T-helper 2 cell (primary cell): ENCODE measurements at regions not wholly inside any gene's neighbourhood (a gene's known extent, or its start where the extent isn't known, plus 50 kb on each side); places are given as distances from the start of the nearest gene placed in this dataset.
A peak's percentile ranks its signal among the peaks of the same experiment; 100 is the strongest.
"Not testable (repeated sequence)": the region's sequence is repeated elsewhere in the genome, so short reads cannot be mapped to it uniquely, and the experiment has no call there.

Source experiments
- DNase-seq, 5 experiments: peaks; one replicate each; pipeline versions ENCODE4 v3.0.0 to v3.0.0-alpha.2; 2012 to 2022

GRCh38 chr5:90284375-90284774 lies 125.2 kb downstream of the CETN3 start:
- DNase-seq = no peak

- DNase-seq = no peak
These were observed 130.5 kb downstream of the CETN3 start for GRCh38 chr5:90279091-90279490.

GRCh38 chr5:90274216-90274615 lies 135.3 kb downstream of the CETN3 start:
- no peak for DNase-seq

- DNase-seq = no peak
These were observed 141.9 kb downstream of the CETN3 start for GRCh38 chr5:90267646-90268045.

GRCh38 chr5:90265545-90265857 lies 144.1 kb downstream of the CETN3 start:
- no peak for DNase-seq

- DNase-seq = peak in 3 of 5 experiments; percentile 3 to 49 (median 6)
These were observed 144.6 kb downstream of the CETN3 start for GRCh38 chr5:90264689-90265544.

- no peak for DNase-seq
These were observed 146.3 kb downstream of the CETN3 start for GRCh38 chr5:90263102-90263820.

- no peak for DNase-seq
These were observed 158.1 kb downstream of the CETN3 start for GRCh38 chr5:90251447-90251846.

- DNase-seq = no peak
These were observed 160.9 kb downstream of the CETN3 start for GRCh38 chr5:90248640-90249039.

GRCh38 chr5:90243848-90244247 lies 165.7 kb downstream of the CETN3 start:
- not testable (repeated sequence) for DNase-seq

- no peak for DNase-seq
These were observed 176.1 kb downstream of the CETN3 start for GRCh38 chr5:90233476-90233875.

- no peak for DNase-seq
These were observed 177.9 kb downstream of the CETN3 start for GRCh38 chr5:90231688-90232087.

- DNase-seq = no peak
These were observed 181.9 kb downstream of the CETN3 start for GRCh38 chr5:90227683-90228082.

GRCh38 chr5:90226433-90227099 lies 183.0 kb downstream of the CETN3 start:
- no peak for DNase-seq

- DNase-seq = no peak
These were observed 185.2 kb downstream of the CETN3 start for GRCh38 chr5:90224342-90224741.

GRCh38 chr5:90223756-90224155 lies 185.8 kb downstream of the CETN3 start:
- no peak for DNase-seq

- no peak for DNase-seq
These were observed 187.6 kb downstream of the CETN3 start for GRCh38 chr5:90221951-90222350.

GRCh38 chr5:90220554-90220953 lies 189.0 kb downstream of the CETN3 start:
- no peak for DNase-seq

GRCh38 chr5:90214991-90215390 lies 194.6 kb downstream of the CETN3 start:
- no peak for DNase-seq

GRCh38 chr5:90208323-90208722 lies 201.2 kb downstream of the CETN3 start:
- DNase-seq = not testable (repeated sequence)

GRCh38 chr5:90201923-90202322 lies 207.6 kb downstream of the CETN3 start:
- DNase-seq = no peak

- no peak for DNase-seq
These were observed 216.3 kb downstream of the CETN3 start for GRCh38 chr5:90193185-90193822.
